ENCODE measurements at regions not wholly inside any gene's neighbourhood (a gene's known extent, or its start where the extent isn't known, plus 50 kb on each side); places are given as distances from the start of the nearest gene placed in this dataset.

GRCh38 chr20:10898552-10898951, 224.8 kb upstream of the JAG1 start:
- Histone ChIP-seq H3K4me3 (ENCODE audit: extremely low read depth, insufficient read depth, low read length, poor library complexity, severe bottlenecking) (no peak overlapping the region), H3K4me1 (ENCODE audit: control insufficient read depth, insufficient read depth, low read length, poor library complexity, severe bottlenecking) (no peaks in the 10 kb centered on the region), H3K36me3 (ENCODE audit: control insufficient read depth, insufficient read depth, low read length) (no peaks in the 10 kb centered on the region), H3K27ac (ENCODE audit: low read depth, low read length, severe bottlenecking) (no peak overlapping the region), H3K9me3 (ENCODE audit: control insufficient read depth, low read length) (no peaks in the 10 kb centered on the region)
- 100% methylated on average over 1 of the region's 1 CpG; no CpG with 5 or more reads in 1 of the 2 experiments for WGBS, 2 experiments (ENCODE audit: insufficient coverage in 2 of 2)

GRCh38 chr20:10902174-10902573, 228.4 kb upstream of the JAG1 start:
- WGBS, 2 experiments (ENCODE audit: insufficient coverage in 2 of 2), result no CpG with 5 or more reads among the region's 1 CpG
- Histone ChIP-seq H3K27ac (ENCODE audit: low read depth, low read length, severe bottlenecking) (no peak overlapping the region), H3K9me3 (ENCODE audit: control insufficient read depth, low read length) (no peaks in the 10 kb centered on the region), H3K4me3 (ENCODE audit: extremely low read depth, insufficient read depth, low read length, poor library complexity, severe bottlenecking) (no peak overlapping the region), H3K4me1 (ENCODE audit: control insufficient read depth, insufficient read depth, low read length, poor library complexity, severe bottlenecking) (no peaks in the 10 kb centered on the region), H3K36me3 (ENCODE audit: control insufficient read depth, insufficient read depth, low read length) (no peaks in the 10 kb centered on the region)

GRCh38 chr20:10902576-10903282, 228.9 kb upstream of the JAG1 start:
- Histone ChIP-seq H3K27ac (ENCODE audit: low read depth, low read length, severe bottlenecking) (no peak overlapping the region), H3K4me3 (ENCODE audit: extremely low read depth, insufficient read depth, low read length, poor library complexity, severe bottlenecking) (no peak overlapping the region), H3K36me3 (ENCODE audit: control insufficient read depth, insufficient read depth, low read length) (no peaks in the 10 kb centered on the region), H3K9me3 (ENCODE audit: control insufficient read depth, low read length) (no peaks in the 10 kb centered on the region), H3K4me1 (ENCODE audit: control insufficient read depth, insufficient read depth, low read length, poor library complexity, severe bottlenecking) (no peaks in the 10 kb centered on the region)
- WGBS, 2 experiments (ENCODE audit: insufficient coverage in 2 of 2), result 100% methylated on average over 1 of the region's 1 CpG

GRCh38 chr20:10906834-10907233, 233.0 kb upstream of the JAG1 start:
- WGBS, 2 experiments (ENCODE audit: insufficient coverage in 2 of 2), result 90 to 100% methylated on average over 1 of the region's 2 CpGs

GRCh38 chr20:10909803-10910202, 236.0 kb upstream of the JAG1 start:
- Histone ChIP-seq H3K4me1 (ENCODE audit: control insufficient read depth, insufficient read depth, low read length, poor library complexity, severe bottlenecking) (no peaks in the 10 kb centered on the region), H3K27ac (ENCODE audit: low read depth, low read length, severe bottlenecking) (no peak overlapping the region), H3K9me3 (ENCODE audit: control insufficient read depth, low read length) (no peaks in the 10 kb centered on the region), H3K36me3 (ENCODE audit: control insufficient read depth, insufficient read depth, low read length) (no peaks in the 10 kb centered on the region), H3K4me3 (ENCODE audit: extremely low read depth, insufficient read depth, low read length, poor library complexity, severe bottlenecking) (no peak overlapping the region)

More at GRCh38 chr20:10906834-10907233, 233.0 kb upstream of the JAG1 start:
- H3K36me3 ChIP-seq (ENCODE audit: control insufficient read depth, insufficient read depth, low read length), result no peaks in the 10 kb centered on the region
- no peak overlapping the region for H3K27ac ChIP-seq (ENCODE audit: low read depth, low read length, severe bottlenecking)
- no peaks in the 10 kb centered on the region for H3K9me3 ChIP-seq (ENCODE audit: control insufficient read depth, low read length)
- H3K4me1 ChIP-seq (ENCODE audit: control insufficient read depth, insufficient read depth, low read length, poor library complexity, severe bottlenecking), result no peaks in the 10 kb centered on the region
- no peak overlapping the region for H3K4me3 ChIP-seq (ENCODE audit: extremely low read depth, insufficient read depth, low read length, poor library complexity, severe bottlenecking)

- 73% methylated on average over 3 to 6 of the region's 12 CpGs for WGBS, 2 experiments (ENCODE audit: insufficient coverage in 2 of 2)
- Histone ChIP-seq H3K4me3 (ENCODE audit: extremely low read depth, insufficient read depth, low read length, poor library complexity, severe bottlenecking) (no peak overlapping the region), H3K9me3 (ENCODE audit: control insufficient read depth, low read length) (no peaks in the 10 kb centered on the region), H3K27ac (ENCODE audit: low read depth, low read length, severe bottlenecking) (no peak overlapping the region), H3K36me3 (ENCODE audit: control insufficient read depth, insufficient read depth, low read length) (no peaks in the 10 kb centered on the region), H3K4me1 (ENCODE audit: control insufficient read depth, insufficient read depth, low read length, poor library complexity, severe bottlenecking) (no peaks in the 10 kb centered on the region)
These were observed 236.9 kb upstream of the JAG1 start for GRCh38 chr20:10910535-10911178.

- Histone ChIP-seq H3K27ac (ENCODE audit: low read depth, low read length, severe bottlenecking) (no peak overlapping the region), H3K4me1 (ENCODE audit: control insufficient read depth, insufficient read depth, low read length, poor library complexity, severe bottlenecking) (no peaks in the 10 kb centered on the region), H3K9me3 (ENCODE audit: control insufficient read depth, low read length) (no peaks in the 10 kb centered on the region), H3K36me3 (ENCODE audit: control insufficient read depth, insufficient read depth, low read length) (no peaks in the 10 kb centered on the region), H3K4me3 (ENCODE audit: extremely low read depth, insufficient read depth, low read length, poor library complexity, severe bottlenecking) (no peak overlapping the region)
- WGBS, 2 experiments (ENCODE audit: insufficient coverage in 2 of 2), result no CpG with 5 or more reads among the region's 2 CpGs
These were observed 237.5 kb upstream of the JAG1 start for GRCh38 chr20:10911298-10911697.

- no peaks in the 10 kb centered on the region for H3K36me3 ChIP-seq (ENCODE audit: control insufficient read depth, insufficient read depth, low read length)
- WGBS, 2 experiments (ENCODE audit: insufficient coverage in 2 of 2), result 100% methylated on average over 1 of the region's 1 CpG; no CpG with 5 or more reads in 1 of the 2 experiments
- H3K27ac ChIP-seq (ENCODE audit: low read depth, low read length, severe bottlenecking), result no peak overlapping the region
These were observed 242.0 kb upstream of the JAG1 start for GRCh38 chr20:10915815-10916214.

GRCh38 chr20:10916312-10916711, 242.5 kb upstream of the JAG1 start:
- Histone ChIP-seq H3K9me3 (ENCODE audit: control insufficient read depth, low read length) (no peaks in the 10 kb centered on the region), H3K4me1 (ENCODE audit: control insufficient read depth, insufficient read depth, low read length, poor library complexity, severe bottlenecking) (peaks cover 5% of the 10 kb centered on the region), H3K36me3 (ENCODE audit: control insufficient read depth, insufficient read depth, low read length) (no peaks in the 10 kb centered on the region), H3K4me3 (ENCODE audit: extremely low read depth, insufficient read depth, low read length, poor library complexity, severe bottlenecking) (no peak overlapping the region), H3K27ac (ENCODE audit: low read depth, low read length, severe bottlenecking) (no peak overlapping the region)
- 100% methylated on average over 1 of the region's 1 CpG for WGBS, 2 experiments (ENCODE audit: insufficient coverage in 2 of 2)

More at GRCh38 chr20:10915815-10916214, 242.0 kb upstream of the JAG1 start:
- H3K4me1 ChIP-seq (ENCODE audit: control insufficient read depth, insufficient read depth, low read length, poor library complexity, severe bottlenecking), result peaks cover 5% of the 10 kb centered on the region
- H3K4me3 ChIP-seq (ENCODE audit: extremely low read depth, insufficient read depth, low read length, poor library complexity, severe bottlenecking), result no peak overlapping the region
- H3K9me3 ChIP-seq (ENCODE audit: control insufficient read depth, low read length), result no peaks in the 10 kb centered on the region

- 92 to 97% methylated on average over 3 to 4 of the region's 5 CpGs for WGBS, 2 experiments (ENCODE audit: insufficient coverage in 2 of 2)
- no peaks in the 10 kb centered on the region for H3K9me3 ChIP-seq (ENCODE audit: control insufficient read depth, low read length)
- no peak overlapping the region for H3K27ac ChIP-seq (ENCODE audit: low read depth, low read length, severe bottlenecking)
- peaks cover 10% of the 10 kb centered on the region for H3K4me1 ChIP-seq (ENCODE audit: control insufficient read depth, insufficient read depth, low read length, poor library complexity, severe bottlenecking)
- no peak overlapping the region for H3K4me3 ChIP-seq (ENCODE audit: extremely low read depth, insufficient read depth, low read length, poor library complexity, severe bottlenecking)
- no peaks in the 10 kb centered on the region for H3K36me3 ChIP-seq (ENCODE audit: control insufficient read depth, insufficient read depth, low read length)
These were observed 244.0 kb upstream of the JAG1 start for GRCh38 chr20:10917826-10918225.

Data from mesodermal cell (in vitro differentiated cells).